NCI-H526 (cell line): ENCODE measurements at regions not wholly inside any gene's neighbourhood (a gene's known extent, or its start where the extent isn't known, plus 50 kb on each side); places are given as distances from the start of the nearest gene placed in this dataset.
"Not testable (repeated sequence)": the region's sequence is repeated elsewhere in the genome, so short reads cannot be mapped to it uniquely, and the experiment has no call there.

ENCODE experiments used
- DNase-seq, 2 experiments: peaks; one replicate each; lab custom pipeline; 2025; lab: John Stamatoyannopoulos, UW

GRCh38 chr10:4154191-4154715 is 369.2 kb upstream of the KLF6 start:
- no peak for DNase-seq

GRCh38 chr10:4151466-4151865 is 366.5 kb upstream of the KLF6 start:
- no peak for DNase-seq

GRCh38 chr10:4150676-4151075 is 365.7 kb upstream of the KLF6 start:
- DNase-seq = no peak

- not testable (repeated sequence) for DNase-seq
Measured at GRCh38 chr10:4149460-4149859, 364.5 kb upstream of the KLF6 start.

- no peak for DNase-seq
Measured at GRCh38 chr10:4147245-4147644, 362.2 kb upstream of the KLF6 start.

- DNase-seq = no peak
Measured at GRCh38 chr10:4144817-4145216, 359.8 kb upstream of the KLF6 start.

- no peak for DNase-seq
Measured at GRCh38 chr10:4141471-4141870, 356.5 kb upstream of the KLF6 start.

- DNase-seq = no peak
Measured at GRCh38 chr10:4138146-4138721, 353.2 kb upstream of the KLF6 start.

GRCh38 chr10:4137299-4137698 is 352.3 kb upstream of the KLF6 start:
- DNase-seq = no peak

- no peak for DNase-seq
Measured at GRCh38 chr10:4136121-4136520, 351.1 kb upstream of the KLF6 start.

- no peak for DNase-seq
Measured at GRCh38 chr10:4132216-4132556, 347.2 kb upstream of the KLF6 start.

GRCh38 chr10:4131407-4132215 is 346.6 kb upstream of the KLF6 start:
- no peak for DNase-seq

- DNase-seq = no peak
Measured at GRCh38 chr10:4130685-4131084, 345.7 kb upstream of the KLF6 start.

- no peak for DNase-seq
Measured at GRCh38 chr10:4129866-4130477, 345.0 kb upstream of the KLF6 start.

GRCh38 chr10:4127518-4128315 is 342.7 kb upstream of the KLF6 start:
- DNase-seq = peak; percentile 66 to 72

- no peak for DNase-seq
Measured at GRCh38 chr10:4125776-4126175, 340.8 kb upstream of the KLF6 start.

- peak; percentile 77 to 80 for DNase-seq
Measured at GRCh38 chr10:4121502-4122380, 336.7 kb upstream of the KLF6 start.

GRCh38 chr10:4120096-4120853 is 335.3 kb upstream of the KLF6 start:
- DNase-seq = no peak

- DNase-seq = no peak
Measured at GRCh38 chr10:4119107-4119506, 334.1 kb upstream of the KLF6 start.

GRCh38 chr10:4117604-4118003 is 332.6 kb upstream of the KLF6 start:
- no peak for DNase-seq

- DNase-seq = no peak
Measured at GRCh38 chr10:4111643-4112042, 326.6 kb upstream of the KLF6 start.
